ENCODE measurements at regions not wholly inside any gene's neighbourhood (a gene's known extent, or its start where the extent isn't known, plus 50 kb on each side); places are given as distances from the start of the nearest gene placed in this dataset.

DNA sequence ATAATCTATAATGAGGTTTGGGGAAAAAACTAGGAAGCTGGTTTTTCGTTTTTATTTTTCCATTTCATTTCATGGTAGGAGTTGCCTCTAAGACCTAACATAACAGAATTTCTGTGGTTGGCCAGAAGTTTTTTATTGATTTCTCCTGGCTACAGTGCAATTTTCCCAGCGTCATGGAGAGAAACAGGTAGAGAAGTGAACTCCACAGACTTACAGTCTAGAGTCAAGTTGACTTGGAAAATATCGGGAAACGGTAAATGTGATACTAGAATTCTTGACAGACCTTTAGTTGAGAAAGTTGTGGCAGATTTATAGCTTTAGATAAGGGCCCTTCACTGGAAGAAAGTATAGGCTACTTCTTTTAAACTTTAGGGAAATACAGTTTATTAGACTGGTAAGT lies 238.3 kb downstream of the DOK5 start:
- DNase-seq, result no peak

DNA sequence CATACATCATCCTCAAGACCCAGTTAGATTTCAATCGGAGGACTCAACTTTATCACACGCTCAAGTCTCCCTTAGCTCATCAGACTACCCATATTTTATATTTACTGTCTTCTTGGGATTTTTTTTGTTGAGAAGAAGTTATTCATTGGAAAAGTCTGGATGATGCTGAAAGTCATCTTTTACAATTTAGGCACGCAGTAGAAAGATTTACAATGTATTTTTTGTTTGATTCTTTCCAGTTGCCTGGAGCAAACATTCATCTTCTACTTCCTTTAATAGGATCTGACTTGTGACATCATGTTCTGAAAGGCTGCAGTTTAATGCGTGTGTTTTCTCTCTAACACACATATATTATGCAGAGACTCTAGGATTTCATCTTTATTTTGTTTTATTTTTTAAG lies 235.7 kb downstream of the DOK5 start:
- no peak for DNase-seq

DNA sequence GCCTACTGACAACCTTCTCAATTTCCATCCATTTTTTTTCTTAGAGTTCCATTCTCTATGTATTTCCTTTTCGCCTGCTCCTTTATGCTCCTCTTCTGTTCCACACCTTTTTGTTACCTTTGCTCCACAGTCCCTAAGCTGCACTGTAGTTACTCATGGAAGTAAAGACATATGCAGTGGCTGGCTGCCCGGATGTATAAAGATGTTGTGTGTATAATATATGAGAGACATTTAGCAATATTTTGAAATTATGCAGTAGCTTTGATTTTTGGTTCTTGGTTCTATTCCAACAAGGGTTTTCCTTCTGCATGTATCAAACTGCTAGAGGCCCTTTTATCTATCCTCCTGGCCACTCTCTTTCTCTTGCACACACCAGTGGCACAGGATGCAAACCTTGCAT lies 234.9 kb downstream of the DOK5 start:
- DNase-seq, result no peak

DNA sequence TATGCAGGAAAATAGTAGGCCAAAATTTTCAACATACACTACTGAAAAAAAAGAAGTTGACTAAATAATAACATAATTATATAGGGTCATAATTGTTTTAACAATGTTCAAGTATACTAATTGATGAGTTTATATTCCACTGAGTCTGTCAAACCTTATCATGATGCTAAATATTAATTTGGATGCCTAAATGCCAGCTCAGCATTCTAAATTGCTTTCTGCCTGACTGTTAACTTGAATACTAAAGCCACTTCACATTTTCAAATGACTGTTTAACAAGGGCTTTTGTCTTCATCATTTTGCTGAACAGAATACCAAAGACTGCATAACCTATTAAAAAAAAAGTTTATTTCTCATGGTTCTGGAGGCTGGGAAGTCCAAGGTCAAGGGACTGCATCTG lies 232.8 kb downstream of the DOK5 start:
- DNase-seq, result no peak

DNA sequence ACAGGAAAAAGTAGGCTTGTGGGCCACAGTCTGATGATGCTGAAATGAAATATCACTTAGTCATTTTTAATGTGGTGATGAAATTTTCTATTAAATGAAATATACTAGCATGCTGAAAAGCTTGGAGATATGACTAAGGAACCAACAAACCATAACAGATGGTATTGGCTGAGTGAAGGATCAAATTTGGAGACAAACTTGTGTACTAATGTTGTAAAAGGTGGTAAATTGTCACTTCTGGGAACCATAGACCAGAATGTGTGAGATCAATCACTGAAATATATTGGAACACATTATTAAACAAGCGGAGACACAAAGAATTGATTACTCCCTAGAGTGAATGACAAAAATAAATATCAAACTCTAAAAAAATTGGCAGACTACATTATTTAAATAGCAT lies 232.4 kb downstream of the DOK5 start:
- no peak for DNase-seq

DNA sequence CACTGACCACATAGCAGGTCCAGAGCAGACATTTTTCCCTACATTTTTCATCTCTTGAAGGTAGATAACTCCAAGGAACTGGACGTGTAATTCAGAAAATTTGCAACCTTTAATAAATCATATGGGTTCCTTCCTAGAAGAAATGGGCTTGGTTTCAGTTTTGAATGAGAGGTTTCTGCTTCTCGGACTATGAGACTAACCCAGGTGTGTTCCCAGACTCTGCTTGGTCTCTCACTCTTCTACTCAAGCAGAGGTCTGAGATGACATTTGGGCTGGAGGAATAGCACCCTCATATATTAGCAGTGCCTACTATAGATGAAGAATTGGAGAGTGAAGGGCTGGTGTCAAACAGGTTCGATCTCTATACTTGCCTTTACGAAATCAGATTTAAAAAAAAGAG lies 231.2 kb downstream of the DOK5 start:
- no peak for DNase-seq

DNA sequence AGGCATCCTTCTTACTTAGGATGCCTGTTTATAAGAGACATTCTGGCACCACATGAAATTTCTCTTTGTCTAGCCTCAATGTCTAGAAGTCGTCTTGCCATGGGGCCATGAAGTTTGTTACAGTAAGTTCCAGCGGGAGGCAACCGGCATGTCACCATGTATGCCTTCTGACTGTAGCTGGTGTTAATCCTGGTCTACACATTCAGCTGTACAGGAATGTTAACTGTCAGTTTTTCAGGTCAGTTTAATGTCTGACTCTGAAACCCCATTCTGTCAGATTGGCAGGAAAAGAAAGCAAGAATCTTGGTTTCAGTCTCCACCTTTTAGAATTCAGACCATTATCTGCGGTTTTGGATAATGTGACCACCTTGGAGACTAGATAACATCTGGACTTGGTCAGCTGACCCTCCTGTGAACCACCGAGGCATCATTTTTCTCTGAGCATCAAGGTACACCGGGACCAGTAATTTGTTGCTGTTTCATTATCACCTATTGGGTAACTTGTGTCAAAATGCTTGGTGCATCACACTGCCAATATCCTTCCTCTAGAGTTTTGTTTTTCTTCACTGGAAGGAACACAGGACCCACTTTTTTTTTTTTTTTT lies 228.7 kb downstream of the DOK5 start:
- DNase-seq, result no peak
